ENCODE measurements at regions not wholly inside any gene's neighbourhood (a gene's known extent, or its start where the extent isn't known, plus 50 kb on each side); places are given as distances from the start of the nearest gene placed in this dataset.

DNA sequence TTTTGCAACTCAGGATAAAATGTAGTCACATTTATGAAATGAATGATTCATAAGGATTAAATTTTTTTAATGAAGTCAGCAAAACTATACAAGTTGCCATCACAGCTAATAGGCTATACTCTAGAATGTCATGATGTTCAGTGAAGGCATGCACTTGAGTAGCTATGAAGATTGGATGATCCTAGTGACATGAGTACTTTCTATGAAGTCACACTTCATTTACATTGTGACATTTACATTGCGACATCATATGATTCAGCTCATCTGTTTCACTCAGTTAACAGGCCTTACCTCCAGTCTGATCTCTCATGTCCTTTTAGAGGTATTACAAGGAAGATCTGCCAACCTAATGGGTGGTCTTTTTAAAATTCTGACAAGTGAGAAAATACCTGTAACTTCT, 82.7 kb upstream of the FGF13 start:
- Histone ChIP-seq H3K18ac (ENCODE audit: extremely low read depth, low read length) (no peak overlapping the region), H2BK20ac (ENCODE audit: low read length) (no peak overlapping the region), H3K23ac (ENCODE audit: insufficient read length) (no peak overlapping the region), H3K4me1 (replicated peaks in 1 of 4; ENCODE audit: control insufficient read depth in 3 of 4, insufficient read depth in 4 of 4, low read length in 3 of 4) (no peaks in the 10 kb centered on the region), H3K56ac (replicated peaks; ENCODE audit: insufficient read length, low read depth, low read length) (no peak overlapping the region), H3K79me1 (ENCODE audit: low read depth, low read length) (no peaks in the 10 kb centered on the region), H3K79me2 (ENCODE audit: control insufficient read depth in 1 of 2, insufficient read depth in 2 of 2, low read length in 2 of 2) (no peaks in the 10 kb centered on the region), H2AK5ac (ENCODE audit: low read depth, low read length) (no peak overlapping the region), H3K4me3 (ENCODE audit: extremely low read depth in 1 of 4, insufficient read depth in 2 of 4, low read depth in 3 of 4, low read length in 4 of 4) (no peak overlapping the region), H4K91ac (replicated peaks; ENCODE audit: insufficient read length, low read length) (no peak overlapping the region), H2BK120ac (replicated peaks; ENCODE audit: low read depth, low read length) (no peak overlapping the region), H3K4me2 (ENCODE audit: insufficient read depth in 1 of 2, low read depth in 2 of 2, low read length in 2 of 2) (no peak overlapping the region), H2BK5ac (ENCODE audit: low read depth, low read length) (no peak overlapping the region), H3K9ac (replicated peaks in 1 of 4; ENCODE audit: extremely low read depth in 1 of 4, low read depth in 3 of 4, low read length in 3 of 4) (no peak overlapping the region), H3K4ac (replicated peaks; ENCODE audit: insufficient read length, low read depth, low read length) (no peak overlapping the region), H2BK15ac (ENCODE audit: low read length) (no peak overlapping the region), H4K5ac (ENCODE audit: insufficient read length, low read depth, low read length) (no peak overlapping the region), H3K14ac (ENCODE audit: insufficient read length) (no peak overlapping the region), H2BK12ac (ENCODE audit: low read depth, low read length) (no peak overlapping the region), H4K8ac (ENCODE audit: extremely low read depth, insufficient read depth, low read length) (no peak overlapping the region), H4K20me1 (replicated peaks in 1 of 2; ENCODE audit: control insufficient read depth in 1 of 2, insufficient read depth in 2 of 2, low read length in 2 of 2) (no peaks in the 10 kb centered on the region), H3K9me3 (ENCODE audit: insufficient read depth in 2 of 2, low read depth in 1 of 2, low read length in 1 of 2) (no peaks in the 10 kb centered on the region), H3K36me3 (ENCODE audit: control insufficient read depth in 2 of 4, insufficient read depth in 4 of 4, low read length in 3 of 4) (no peaks in the 10 kb centered on the region), H3K27ac (ENCODE audit: low read depth, low read length) (no peak overlapping the region), H2AFZ (ENCODE audit: low read length) (no peak overlapping the region), H3K23me2 (ENCODE audit: low read depth, low read length) (no peaks in the 10 kb centered on the region), H3K27me3 (replicated peaks in 1 of 4; ENCODE audit: control insufficient read depth in 3 of 4, extremely low read depth in 1 of 4, insufficient read depth in 3 of 4, low read length in 3 of 4) (no peaks in the 10 kb centered on the region)
- WGBS, 2 experiments (ENCODE audit: extremely low coverage in 1 of 2, insufficient coverage in 1 of 2, insufficient read length in 1 of 2, insufficient replicate concordance in 2 of 2, low coverage in 1 of 2, low lambda C conversion rate in 2 of 2, missing lambda C conversion rate in 1 of 2) = 83% methylated on average over 1 of the region's 1 CpG; no CpG with 5 or more reads in 1 of the 2 experiments
- ChIA-PET CTCF (ENCODE audit: partially characterized antibody) (no interaction called here), POLR2A (ENCODE audit: partially characterized antibody) (no interaction called here)
- DNase-seq (ENCODE audit: low read depth in 1 of 2, low spot score in 2 of 2) = no peak
- no peak for FAIRE-seq
- TF ChIP-seq TEAD4 (IDR thresholded peaks at IDR 0.05; ENCODE audit: low read depth, low read length) (no peak), TCF12 (IDR thresholded peaks at IDR 0.05; ENCODE audit: low read depth, low read length) (no peak), BACH1 (IDR thresholded peaks at IDR 0.05; ENCODE audit: low read length) (no peak), HDAC2 (IDR thresholded peaks at IDR 0.05; ENCODE audit: borderline replicate concordance in 1 of 2, low read depth in 2 of 2, low read length in 2 of 2) (no peak), CBX5 (IDR thresholded peaks at IDR 0.05; ENCODE audit: low read depth, low read length) (no peak), BRCA1 (IDR thresholded peaks at IDR 0.05; ENCODE audit: low read depth, low read length) (no peak)
